Pons (tissue), 1 donor: ENCODE measurements at regions not wholly inside any gene's neighbourhood (a gene's known extent, or its start where the extent isn't known, plus 50 kb on each side); places are given as distances from the start of the nearest gene placed in this dataset.
A peak's percentile ranks its signal among the peaks of the same experiment; 100 is the strongest.

ENCODE experiments used
- DNase-seq: peaks from one replicate; pipeline ENCODE4 v3.0.0-alpha.2; 2016; ENCODE audit warnings: low spot score

GRCh38 chr14:87522575-87522974, 470.4 kb downstream of the GALC start:
- no peak for DNase-seq

- no peak for DNase-seq
Observed at GRCh38 chr14:87508333-87508732, 484.6 kb downstream of the GALC start.

- DNase-seq = peak; percentile 33
Observed at GRCh38 chr14:87503711-87504110, 489.3 kb downstream of the GALC start.

- peak; percentile 8 for DNase-seq
Observed at GRCh38 chr14:87497301-87497700, 495.7 kb downstream of the GALC start.

GRCh38 chr14:87494010-87494409, 499.0 kb downstream of the GALC start:
- DNase-seq = no peak

GRCh38 chr14:87492561-87492960, 500.4 kb downstream of the GALC start:
- DNase-seq = no peak

- DNase-seq = no peak
Observed at GRCh38 chr14:87491816-87492215, 501.2 kb downstream of the GALC start.

GRCh38 chr14:87489196-87489819, 503.7 kb downstream of the GALC start:
- DNase-seq = no peak

- no peak for DNase-seq
Observed at GRCh38 chr14:87483271-87484260, 509.4 kb downstream of the GALC start.

GRCh38 chr14:87468531-87468930, 524.5 kb downstream of the GALC start:
- DNase-seq = no peak

- DNase-seq = no peak
Observed at GRCh38 chr14:87467578-87467977, 525.4 kb downstream of the GALC start.

GRCh38 chr14:87465770-87466169, 527.2 kb downstream of the GALC start:
- no peak for DNase-seq

GRCh38 chr14:87461704-87462103, 531.3 kb downstream of the GALC start:
- no peak for DNase-seq

GRCh38 chr14:87457720-87458119, 535.3 kb downstream of the GALC start:
- no peak for DNase-seq

- no peak for DNase-seq
Observed at GRCh38 chr14:87450193-87450592, 542.8 kb downstream of the GALC start.

GRCh38 chr14:87449016-87449415, 544.0 kb downstream of the GALC start:
- no peak for DNase-seq

- no peak for DNase-seq
Observed at GRCh38 chr14:87443787-87444186, 549.2 kb downstream of the GALC start.

GRCh38 chr14:87443039-87443438, 549.9 kb downstream of the GALC start:
- DNase-seq = no peak

GRCh38 chr14:87437158-87437557, 555.8 kb downstream of the GALC start:
- DNase-seq = no peak

GRCh38 chr14:87434680-87435079, 558.3 kb downstream of the GALC start:
- no peak for DNase-seq

GRCh38 chr14:87434011-87434410, 559.0 kb downstream of the GALC start:
- no peak for DNase-seq

- no peak for DNase-seq
Observed at GRCh38 chr14:87432698-87433097, 560.3 kb downstream of the GALC start.

- no peak for DNase-seq
Observed at GRCh38 chr14:87430810-87431209, 562.2 kb downstream of the GALC start.
